ENCODE measurements at regions not wholly inside any gene's neighbourhood (a gene's known extent, or its start where the extent isn't known, plus 50 kb on each side); places are given as distances from the start of the nearest gene placed in this dataset.
"Not testable (repeated sequence)": the region's sequence is repeated elsewhere in the genome, so short reads cannot be mapped to it uniquely, and the experiment has no call there.

DNA sequence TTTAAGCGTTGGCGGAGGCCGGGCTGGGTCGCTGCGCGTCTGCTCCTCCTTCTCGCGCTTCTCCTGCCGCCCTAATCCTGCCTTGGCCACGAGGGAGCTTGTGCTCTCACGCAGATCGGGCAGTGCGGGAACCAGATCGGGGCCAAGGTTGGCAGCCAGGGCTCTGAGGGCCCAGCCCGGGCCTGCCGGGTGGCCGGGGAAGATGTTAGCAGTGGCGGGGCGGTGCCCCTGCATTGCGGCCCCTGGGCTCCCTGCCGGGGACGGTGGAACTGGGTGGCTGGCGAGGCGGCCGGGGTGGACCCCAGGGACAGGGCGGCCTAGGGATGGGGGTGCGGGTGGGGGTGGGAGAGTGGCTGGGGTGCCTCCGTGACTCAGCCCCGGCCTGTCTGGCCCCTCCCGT lies 297.4 kb downstream of the CACNA1B start:
- H3K4me1 ChIP-seq; DNase-seq; H3K27me3 ChIP-seq; H3K36me3 ChIP-seq; H3K4me3 ChIP-seq; ATAC-seq; H3K9me3 ChIP-seq; H3K27ac ChIP-seq; intact Hi-C loops (cut with DNase I): not testable (repeated sequence)
- WGBS, 4 donors, result 84 to 100% (median 91%) methylated on average over 3 to 26 of the region's 30 CpGs

DNA sequence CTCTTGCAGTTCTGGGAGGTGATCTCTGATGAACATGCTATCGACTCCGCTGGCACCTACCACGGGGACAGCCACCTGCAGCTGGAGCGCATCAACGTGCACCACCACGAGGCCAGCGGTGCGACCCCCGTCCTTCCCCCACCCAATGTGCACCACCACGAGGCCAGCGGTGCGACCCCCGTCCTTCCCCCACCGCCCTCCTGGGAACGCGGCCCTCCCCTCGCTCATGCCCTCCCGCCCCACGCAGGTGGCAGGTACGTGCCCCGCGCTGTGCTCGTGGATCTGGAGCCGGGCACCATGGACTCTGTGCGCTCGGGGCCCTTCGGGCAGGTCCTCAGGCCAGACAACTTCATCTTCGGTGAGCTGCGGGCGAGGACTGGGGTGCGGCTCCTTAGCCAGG lies 297.8 kb downstream of the CACNA1B start:
- H3K9me3 ChIP-seq; H3K27me3 ChIP-seq; ATAC-seq; DNase-seq; H3K36me3 ChIP-seq; H3K4me1 ChIP-seq; intact Hi-C loops (cut with DNase I); H3K4me3 ChIP-seq; H3K27ac ChIP-seq: not testable (repeated sequence)
- WGBS, 4 donors, result 87 to 92% (median 91%) methylated on average over 25 to 31 of the region's 31 CpGs

DNA sequence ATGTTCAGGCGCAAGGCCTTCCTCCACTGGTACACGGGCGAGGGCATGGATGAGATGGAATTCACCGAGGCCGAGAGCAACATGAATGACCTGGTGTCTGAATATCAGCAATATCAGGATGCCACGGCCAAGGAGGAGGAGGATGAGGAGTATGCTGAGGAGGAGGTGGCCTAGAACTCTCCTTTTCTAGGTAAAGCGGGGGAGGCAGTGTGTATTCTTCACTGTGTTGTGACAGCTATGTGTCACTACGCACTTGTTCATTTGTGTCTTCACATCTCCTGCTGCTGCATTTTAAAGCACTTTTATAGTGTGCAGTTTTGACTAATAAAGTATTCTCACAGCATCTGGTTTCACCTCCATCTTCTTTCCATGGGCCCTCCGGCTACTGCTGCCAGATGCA lies 299.5 kb downstream of the CACNA1B start:
- H3K4me3 ChIP-seq; intact Hi-C loops (cut with DNase I); ATAC-seq; H3K4me1 ChIP-seq; H3K27ac ChIP-seq; H3K9me3 ChIP-seq; H3K27me3 ChIP-seq; H3K36me3 ChIP-seq; DNase-seq: not testable (repeated sequence)
- WGBS, 4 donors, result 75 to 92% (median 85%) methylated on average over 9 of the region's 9 CpGs

DNA sequence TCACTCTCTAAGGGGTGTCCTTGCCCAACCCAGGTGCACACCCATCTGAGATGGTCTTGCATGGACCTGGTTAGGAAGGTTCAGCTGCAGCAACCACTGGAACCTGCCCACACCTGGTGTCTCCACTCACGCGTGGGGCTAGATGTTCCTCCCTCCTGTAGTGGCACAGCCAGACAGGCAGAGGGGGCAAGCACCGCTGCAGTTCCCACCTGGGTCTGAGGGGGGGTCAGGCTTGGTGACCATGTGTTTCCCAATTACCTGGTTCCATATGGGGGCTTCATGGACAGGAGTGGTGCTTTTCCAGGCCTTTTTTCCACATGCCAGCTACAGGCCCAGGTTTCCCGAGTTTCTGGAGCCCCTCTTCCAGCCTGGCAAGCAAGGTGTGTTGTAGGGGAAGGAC lies 301.4 kb downstream of the CACNA1B start:
- H3K36me3 ChIP-seq; H3K9me3 ChIP-seq; ATAC-seq; H3K27ac ChIP-seq; H3K27me3 ChIP-seq; H3K4me3 ChIP-seq; intact Hi-C loops (cut with DNase I); H3K4me1 ChIP-seq; DNase-seq: not testable (repeated sequence)
- WGBS, 4 donors, result 69 to 87% (median 76%) methylated on average over 4 of the region's 4 CpGs; no CpG with 5 or more reads in 1 of the 4 donors

DNA sequence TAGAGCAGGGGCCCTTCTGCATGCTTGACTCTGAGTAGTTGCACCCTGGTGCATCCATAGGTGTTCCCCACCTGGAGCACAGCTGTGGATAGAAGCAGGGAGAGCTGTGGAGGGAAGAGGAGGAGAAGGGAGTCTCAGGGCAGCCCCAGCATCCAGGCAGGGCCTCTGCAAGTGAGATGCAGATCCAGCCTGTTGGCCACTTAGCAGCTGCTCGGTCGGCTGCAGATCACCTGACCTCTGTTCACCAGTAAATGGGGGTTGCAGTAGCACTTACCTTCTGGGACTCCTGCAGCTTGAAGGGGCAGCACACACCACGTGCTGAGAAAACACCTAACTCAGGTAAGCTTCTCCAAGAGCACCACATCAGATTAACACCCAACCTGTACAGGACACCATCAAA lies 302.1 kb downstream of the CACNA1B start:
- H3K27ac ChIP-seq; H3K4me3 ChIP-seq; DNase-seq; intact Hi-C loops (cut with DNase I); ATAC-seq; H3K27me3 ChIP-seq; H3K36me3 ChIP-seq; H3K9me3 ChIP-seq; H3K4me1 ChIP-seq: not testable (repeated sequence)
- WGBS, 4 donors, result 32 to 69% (median 50%) methylated on average over 2 to 3 of the region's 3 CpGs

DNA sequence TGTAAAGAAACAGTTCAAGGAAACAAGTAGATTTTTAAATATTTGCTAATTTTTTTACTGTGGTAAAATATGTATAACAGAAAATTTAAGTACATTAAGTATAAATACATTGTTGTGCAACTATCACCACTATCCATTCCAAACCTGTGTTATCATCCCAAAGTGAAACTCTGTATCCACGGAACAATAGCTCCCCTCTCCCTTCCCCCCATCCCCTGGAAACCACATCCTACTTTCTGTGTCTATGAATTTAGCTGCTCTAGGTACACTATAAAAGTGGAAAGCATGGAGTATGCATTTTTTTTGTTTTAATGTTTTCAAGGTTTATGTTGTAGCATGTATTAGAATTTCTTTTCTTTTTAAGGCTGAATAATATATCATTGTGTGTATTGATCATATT lies 304.4 kb downstream of the CACNA1B start:
- H3K27me3 ChIP-seq; H3K4me3 ChIP-seq; H3K27ac ChIP-seq; H3K36me3 ChIP-seq; intact Hi-C loops (cut with DNase I); H3K4me1 ChIP-seq; ATAC-seq; H3K9me3 ChIP-seq; DNase-seq: not testable (repeated sequence)
- WGBS, 4 donors, result 18 to 37% (median 28%) methylated on average over 1 of the region's 1 CpG

DNA sequence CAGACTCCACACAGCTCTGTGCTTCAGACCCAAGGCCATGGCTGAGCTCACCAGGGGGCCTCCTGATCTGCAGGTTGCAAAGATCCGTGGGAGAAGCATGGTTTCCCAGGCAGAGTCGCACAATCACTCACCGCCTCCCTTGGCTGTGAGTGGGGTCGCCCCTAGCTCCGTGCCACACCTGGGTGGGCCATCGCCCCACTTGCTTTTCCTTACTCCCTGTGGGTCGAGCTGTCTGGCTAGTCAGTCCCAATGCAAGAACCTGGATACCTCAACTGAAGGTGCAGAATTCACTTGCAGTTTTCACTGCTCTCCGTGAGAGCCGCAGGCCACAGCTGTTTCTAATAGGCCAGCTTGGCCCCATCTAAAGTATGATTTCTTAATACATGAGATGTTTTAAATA lies 319.6 kb downstream of the CACNA1B start:
- H3K27me3 ChIP-seq; H3K27ac ChIP-seq; H3K36me3 ChIP-seq; H3K9me3 ChIP-seq; H3K4me1 ChIP-seq; H3K4me3 ChIP-seq; ATAC-seq; intact Hi-C loops (cut with DNase I): not testable (repeated sequence)
- peak in 1 of 5 donors; percentile 6 for DNase-seq
- 76 to 88% (median 83%) methylated on average over 7 to 9 of the region's 9 CpGs for WGBS, 4 donors

DNA sequence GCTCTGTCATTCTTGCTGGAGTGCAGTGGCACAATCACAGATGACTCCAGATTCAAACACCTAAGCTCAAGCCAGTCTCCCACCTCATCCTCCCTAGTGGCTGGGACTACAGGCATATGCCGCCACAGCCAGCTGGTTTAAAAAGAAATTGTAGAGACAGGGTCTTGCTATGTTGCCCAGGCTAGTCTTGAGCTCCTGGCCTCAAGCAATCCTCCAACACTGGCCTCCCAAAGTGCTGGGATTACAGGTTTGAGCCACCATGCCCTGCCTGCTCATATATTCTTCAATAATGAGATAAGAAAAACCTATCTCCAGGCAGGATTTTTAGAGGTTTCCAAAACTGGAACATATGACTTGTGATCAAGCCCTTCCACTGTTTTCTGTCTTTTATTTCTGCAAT lies 321.4 kb downstream of the CACNA1B start:
- H3K4me1 ChIP-seq; H3K27me3 ChIP-seq; H3K9me3 ChIP-seq; H3K36me3 ChIP-seq; ATAC-seq; intact Hi-C loops (cut with DNase I); H3K27ac ChIP-seq; H3K4me3 ChIP-seq: not testable (repeated sequence)
- DNase-seq, result peak in 1 of 5 donors; percentile 9
- WGBS, 4 donors, result 87 to 100% (median 92%) methylated on average over 1 of the region's 1 CpG

DNA sequence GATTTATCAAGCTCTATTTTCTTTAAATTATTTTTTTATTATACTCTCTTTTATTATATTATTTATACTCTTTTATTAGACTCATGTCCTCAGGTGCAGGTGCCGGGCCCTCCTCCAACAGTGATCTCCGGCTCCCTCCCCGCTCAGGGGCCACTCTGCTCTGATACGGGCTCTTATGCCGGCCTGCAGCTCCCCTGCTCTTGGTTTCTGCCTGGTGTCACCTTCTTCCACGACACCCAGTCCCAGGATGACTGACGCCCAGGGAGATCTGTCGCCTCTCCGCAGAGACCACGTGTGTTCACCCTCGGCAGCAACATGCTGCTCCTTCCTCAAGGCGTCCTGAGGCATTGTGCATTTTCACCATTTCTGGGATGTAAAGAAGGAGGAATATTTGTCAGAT lies 322.3 kb downstream of the CACNA1B start:
- intact Hi-C loops (cut with DNase I); ATAC-seq; H3K36me3 ChIP-seq; H3K4me1 ChIP-seq; H3K27me3 ChIP-seq; H3K4me3 ChIP-seq; H3K9me3 ChIP-seq; H3K27ac ChIP-seq: not testable (repeated sequence)
- 83 to 89% (median 86%) methylated on average over 12 of the region's 12 CpGs for WGBS, 4 donors
- peak in 1 of 5 donors; percentile 6 for DNase-seq

DNA sequence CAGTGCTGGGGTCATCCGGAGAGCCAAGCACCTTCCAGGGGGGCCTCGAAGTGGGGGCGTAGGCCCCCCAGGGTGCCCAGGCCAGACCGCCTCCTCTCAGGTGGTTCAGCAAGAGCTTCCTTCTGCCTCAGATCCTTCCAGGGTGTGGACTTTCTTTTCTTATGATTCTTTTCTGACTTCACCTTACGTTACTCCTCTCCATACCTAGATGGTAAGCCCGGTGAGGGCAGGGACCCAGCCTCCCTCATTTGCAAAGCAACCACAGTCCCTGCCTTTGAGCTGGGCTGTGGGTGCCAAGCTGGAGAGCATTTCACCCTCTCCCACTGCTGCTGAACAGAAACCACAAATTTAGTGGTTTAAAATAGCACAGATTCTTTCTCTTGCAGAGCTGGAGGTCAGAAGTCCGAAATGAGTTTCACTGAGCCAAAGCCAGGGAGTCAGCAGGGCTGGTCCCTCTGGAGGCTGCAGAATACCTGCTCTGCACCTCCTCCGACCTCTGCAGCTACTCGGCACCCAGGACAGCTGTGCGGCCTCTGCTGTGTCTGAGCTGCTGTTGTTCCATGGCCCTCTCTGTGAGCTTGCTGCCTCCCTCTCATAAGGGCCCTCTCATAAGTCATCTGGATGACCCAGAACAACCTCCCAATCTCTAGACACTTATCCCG lies 323.0 kb downstream of the CACNA1B start:
- ATAC-seq, result peak in 2 of 4 donors; percentile 19 to 34
- H3K4me1 ChIP-seq; intact Hi-C loops (cut with DNase I); H3K9me3 ChIP-seq; H3K36me3 ChIP-seq; H3K27ac ChIP-seq; H3K4me3 ChIP-seq; H3K27me3 ChIP-seq: not testable (repeated sequence)
- DNase-seq, result peak in 1 of 5 donors; percentile 7
- WGBS, 4 donors, result 33 to 82% (median 78%) methylated on average over 1 to 11 of the region's 11 CpGs; no CpG with 5 or more reads in 1 of the 4 donors

DNA sequence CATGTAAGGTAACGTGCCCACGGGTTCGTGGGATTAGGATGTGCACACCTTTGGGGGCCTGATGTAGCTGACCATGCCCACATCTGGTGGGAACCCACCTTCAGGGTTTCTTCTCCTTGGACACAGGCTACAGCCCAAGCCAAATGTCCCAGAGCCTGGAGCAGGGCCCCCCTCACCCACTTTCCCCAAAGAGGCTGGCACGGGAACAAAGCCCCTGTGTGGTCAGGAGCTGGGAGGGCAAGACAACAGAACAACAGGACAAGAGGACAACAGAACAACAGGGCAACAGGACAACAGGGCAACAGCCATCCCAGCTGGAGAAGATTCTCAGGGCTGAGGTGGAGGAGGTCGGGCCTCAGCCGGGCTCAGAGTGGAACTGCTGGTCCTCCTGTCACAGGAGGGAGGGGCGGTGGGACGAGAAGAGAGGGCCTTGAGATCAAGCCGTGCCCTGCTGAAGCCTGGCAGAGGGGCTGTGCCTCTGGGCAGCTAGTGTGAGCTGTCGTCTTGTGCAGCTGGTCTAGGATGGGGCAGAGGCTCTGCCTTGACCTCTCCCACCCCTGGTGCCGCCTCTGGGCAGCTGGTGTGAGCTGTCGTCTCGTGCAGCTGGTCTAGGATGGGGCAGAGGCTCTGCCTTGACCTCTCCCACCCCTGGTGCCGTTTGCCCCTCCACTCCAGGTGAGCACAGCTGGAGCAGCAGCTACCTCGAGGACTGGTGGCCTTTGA lies 323.7 kb downstream of the CACNA1B start:
- WGBS, 4 donors, result 69 to 79% (median 74%) methylated on average over 2 to 12 of the region's 15 CpGs
- H3K27me3 ChIP-seq; H3K36me3 ChIP-seq; H3K27ac ChIP-seq; H3K9me3 ChIP-seq; H3K4me1 ChIP-seq; H3K4me3 ChIP-seq; intact Hi-C loops (cut with DNase I): not testable (repeated sequence)
- DNase-seq, result peak in 1 of 5 donors; percentile 7
- ATAC-seq, result peak in 1 of 4 donors; percentile 36
